SK-N-SH treated with all-trans-retinoic acid at 6 μM for 48 hours (cell line): ENCODE measurements at regions not wholly inside any gene's neighbourhood (a gene's known extent, or its start where the extent isn't known, plus 50 kb on each side); places are given as distances from the start of the nearest gene placed in this dataset.
"Not testable (repeated sequence)": the region's sequence is repeated elsewhere in the genome, so short reads cannot be mapped to it uniquely, and the experiment has no call there.

Experiments used
- ARNTL ChIP-seq: fragments of 450-650 bp; formaldehyde crosslinking; IDR thresholded peaks from 2 replicates; pipeline ENCODE4 v1.5.0; 2020; ENCODE audit warnings: low read depth, mild to moderate bottlenecking, moderate library complexity, borderline replicate concordance
- ESRRG ChIP-seq: fragments of 250-450 bp; sonication (Bioruptor Pico); IDR thresholded peaks from 2 replicates; pipeline ENCODE4 v1.6.1; 2021; ENCODE audit warnings: mild to moderate bottlenecking
- OSR1 ChIP-seq: fragments of 250-450 bp; sonication (Bioruptor Pico); IDR thresholded peaks from 2 replicates; pipeline ENCODE4 v1.8.0; 2022; ENCODE audit warnings: moderate library complexity, mild to moderate bottlenecking, inconsistent platforms
- PPARA ChIP-seq: fragments of 250-450 bp; sonication (Bioruptor Pico); IDR thresholded peaks from 2 replicates; pipeline ENCODE4 v1.5.0; 2020; ENCODE audit warnings: mild to moderate bottlenecking, borderline replicate concordance
- RARB ChIP-seq: fragments of 250-450 bp; sonication (Bioruptor Pico); IDR thresholded peaks from 2 replicates; pipeline ENCODE4 v1.8.0; 2021; ENCODE audit warnings: mild to moderate bottlenecking, moderate library complexity
- SNAI2 ChIP-seq: fragments of 250-450 bp; sonication (Bioruptor Pico); IDR thresholded peaks from 2 replicates; pipeline ENCODE4 v1.5.0; 2020; ENCODE audit warnings: mild to moderate bottlenecking, moderate library complexity
- TOX ChIP-seq: fragments of 250-450 bp; sonication (Bioruptor Pico); IDR thresholded peaks from 2 replicates; pipeline ENCODE4 v1.8.0; 2021; ENCODE audit warnings: mild to moderate bottlenecking, moderate library complexity, borderline replicate concordance
- ZFP30 ChIP-seq: fragments of 450-650 bp; formaldehyde crosslinking; IDR thresholded peaks from 2 replicates; pipeline ENCODE4 v1.5.0; 2022; ENCODE audit warnings: mild to moderate bottlenecking, moderate library complexity
- ZNF8 ChIP-seq: fragments of 450-650 bp; formaldehyde crosslinking; IDR thresholded peaks from 2 replicates; pipeline ENCODE4 v1.5.0; 2020; ENCODE audit warnings: mild to moderate bottlenecking, moderate library complexity
- TF ChIP-seq, protein P1 (sequence below): fragments of 250-450 bp; sonication (Bioruptor Pico); IDR thresholded peaks from 2 replicates; pipeline ENCODE4 v1.8.0; 2020; ENCODE audit warnings: mild to moderate bottlenecking, moderate library complexity, borderline replicate concordance

DNA sequence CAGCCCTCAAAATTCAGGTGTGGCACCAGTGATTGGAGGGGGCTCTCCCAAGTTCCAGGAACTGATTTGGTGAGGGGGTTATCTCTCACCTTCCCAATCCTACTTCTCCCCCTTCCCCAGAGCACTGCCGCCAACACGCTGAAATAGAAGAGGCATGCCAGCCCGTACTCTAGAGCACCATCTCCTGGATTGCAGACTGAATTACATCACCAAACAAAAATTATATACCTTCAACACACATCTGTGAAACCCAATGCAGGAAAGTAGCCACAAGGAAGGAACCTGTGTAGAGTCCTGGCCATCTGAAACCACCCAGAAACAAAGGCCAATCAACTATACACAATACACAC, 80.1 kb downstream of the TBC1D28 start:
- TF ChIP-seq, protein P1, sequence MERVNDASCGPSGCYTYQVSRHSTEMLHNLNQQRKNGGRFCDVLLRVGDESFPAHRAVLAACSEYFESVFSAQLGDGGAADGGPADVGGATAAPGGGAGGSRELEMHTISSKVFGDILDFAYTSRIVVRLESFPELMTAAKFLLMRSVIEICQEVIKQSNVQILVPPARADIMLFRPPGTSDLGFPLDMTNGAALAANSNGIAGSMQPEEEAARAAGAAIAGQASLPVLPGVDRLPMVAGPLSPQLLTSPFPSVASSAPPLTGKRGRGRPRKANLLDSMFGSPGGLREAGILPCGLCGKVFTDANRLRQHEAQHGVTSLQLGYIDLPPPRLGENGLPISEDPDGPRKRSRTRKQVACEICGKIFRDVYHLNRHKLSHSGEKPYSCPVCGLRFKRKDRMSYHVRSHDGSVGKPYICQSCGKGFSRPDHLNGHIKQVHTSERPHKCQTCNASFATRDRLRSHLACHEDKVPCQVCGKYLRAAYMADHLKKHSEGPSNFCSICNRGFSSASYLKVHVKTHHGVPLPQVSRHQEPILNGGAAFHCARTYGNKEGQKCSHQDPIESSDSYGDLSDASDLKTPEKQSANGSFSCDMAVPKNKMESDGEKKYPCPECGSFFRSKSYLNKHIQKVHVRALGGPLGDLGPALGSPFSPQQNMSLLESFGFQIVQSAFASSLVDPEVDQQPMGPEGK (CRISPR knock-in tag): not testable (repeated sequence)
- not testable (repeated sequence) for TF ChIP-seq TOX (CRISPR knock-in tag); PPARA (CRISPR knock-in tag); SNAI2; OSR1 (CRISPR knock-in tag); ARNTL (CRISPR knock-in tag); ZFP30 (CRISPR knock-in tag); RARB (CRISPR knock-in tag); ZNF8 (CRISPR knock-in tag); ESRRG (CRISPR knock-in tag)
